KOPT-K1 (cell line): ENCODE measurements at regions not wholly inside any gene's neighbourhood (a gene's known extent, or its start where the extent isn't known, plus 50 kb on each side); places are given as distances from the start of the nearest gene placed in this dataset.

Experiments used
- H3K27ac ChIP-seq: fragments of 200-600 bp; sonication (generic); 2 replicates; pipeline ENCODE4 v1.5.1; 2016; ENCODE audit warnings: antibody characterized with exemption, mild to moderate bottlenecking, low read depth, low read length; ENCODE audit not compliant: poor library complexity, severe bottlenecking
- H3K36me3 ChIP-seq: fragments of 200-600 bp; sonication (generic); 2 replicates; pipeline ENCODE4 v1.5.1; 2017; ENCODE audit warnings: antibody characterized with exemption, mild to moderate bottlenecking, low read length, moderate library complexity; ENCODE audit not compliant: insufficient read depth
- H3K9me3 ChIP-seq: fragments of 200-600 bp; sonication (generic); 2 replicates; pipeline ENCODE4 v1.5.1; 2017; ENCODE audit warnings: antibody characterized with exemption, low read length, mild to moderate bottlenecking; ENCODE audit not compliant: insufficient read depth, poor library complexity, severe bottlenecking

DNA sequence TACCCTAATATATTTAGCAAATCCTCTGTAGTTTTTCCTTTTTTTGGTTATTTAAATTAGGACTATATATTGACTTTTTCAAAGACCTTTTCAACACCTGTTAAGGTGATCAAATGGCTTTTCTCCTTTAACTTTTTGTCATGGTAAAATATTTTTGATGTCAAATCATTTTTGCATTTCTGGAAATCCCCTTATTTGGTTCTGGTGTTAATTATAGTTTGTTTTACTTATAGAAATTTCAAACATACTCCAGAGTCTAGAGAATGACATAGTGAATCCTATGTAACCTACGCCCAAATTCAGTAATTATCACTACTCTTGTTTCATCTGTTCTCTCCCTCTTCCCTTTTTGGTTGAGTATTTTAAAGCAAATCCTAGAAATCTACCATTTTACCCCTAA is 121.3 kb upstream of the TBL1XR1 start:
- H3K36me3 ChIP-seq: no peaks in the 10 kb centered on the region
- no peak overlapping the region for H3K27ac ChIP-seq
- H3K9me3 ChIP-seq: peaks cover 4% of the 10 kb centered on the region

DNA sequence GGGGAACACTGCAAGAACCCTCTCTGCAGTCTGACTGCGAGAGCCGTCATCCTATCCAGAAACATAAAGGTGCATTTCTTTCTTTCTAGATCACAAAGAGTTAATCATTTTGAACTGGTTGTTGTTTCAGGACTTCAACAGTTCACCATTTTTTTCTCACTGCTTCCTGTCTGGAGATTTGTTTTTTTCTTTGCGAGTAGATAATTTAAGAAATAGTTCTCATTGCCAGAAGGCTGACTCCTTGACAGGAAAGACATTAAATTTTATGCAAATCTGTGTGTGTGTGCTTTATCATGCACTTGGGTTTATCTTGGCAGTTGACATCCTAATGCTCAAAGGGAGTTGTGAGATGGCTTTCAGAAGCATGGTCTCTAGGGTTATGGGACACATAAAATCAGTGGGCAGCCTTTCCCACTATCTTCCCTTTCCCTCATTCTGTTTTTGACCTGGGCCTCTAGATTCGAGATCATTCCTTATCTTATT is 123.5 kb upstream of the TBL1XR1 start:
- Histone ChIP-seq H3K9me3 (peaks cover 4% of the 10 kb centered on the region), H3K36me3 (no peaks in the 10 kb centered on the region), H3K27ac (peak overlapping the region; percentile 35)

DNA sequence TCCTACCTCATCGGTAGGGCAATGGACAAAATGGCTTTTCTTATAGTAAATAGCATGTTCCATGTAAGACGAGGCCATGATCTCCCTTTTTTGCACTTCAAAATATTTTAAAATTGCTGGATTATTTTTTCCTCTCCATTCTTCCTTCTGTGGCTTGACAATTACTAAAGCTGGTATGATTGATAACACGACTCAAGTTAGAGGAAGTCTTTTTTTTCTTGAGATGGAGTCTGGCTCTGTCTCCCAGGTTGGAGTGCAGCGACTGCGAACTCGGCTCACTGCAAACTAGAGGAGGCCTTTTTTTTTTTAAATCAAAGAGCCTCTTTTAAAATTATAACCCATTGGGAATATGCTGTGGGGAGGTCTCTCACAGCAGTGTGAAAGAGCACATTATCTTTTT is 124.5 kb upstream of the TBL1XR1 start:
- peaks cover 4% of the 10 kb centered on the region for H3K9me3 ChIP-seq
- H3K27ac ChIP-seq: no peak overlapping the region
- H3K36me3 ChIP-seq: no peaks in the 10 kb centered on the region

DNA sequence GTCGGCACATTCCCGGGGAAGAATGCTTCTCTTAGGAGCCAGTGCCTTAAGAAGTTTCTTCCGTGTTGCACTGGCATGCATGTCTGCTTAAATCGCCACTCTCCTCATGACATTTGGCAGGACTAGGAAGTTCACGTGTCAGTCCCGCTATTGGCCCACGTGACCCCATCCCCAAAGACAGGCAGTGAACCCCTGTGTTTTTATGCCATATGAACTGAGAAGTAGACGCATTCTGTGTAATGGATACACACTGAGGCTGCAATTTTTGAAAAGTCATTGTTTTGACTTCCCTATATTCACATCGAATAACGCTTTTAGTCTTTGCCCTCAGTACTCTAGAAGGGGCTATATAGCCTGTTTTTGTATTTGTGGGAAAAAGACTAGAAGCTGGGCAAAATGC is 125.6 kb upstream of the TBL1XR1 start:
- Histone ChIP-seq H3K27ac (no peak overlapping the region), H3K9me3 (no peaks in the 10 kb centered on the region), H3K36me3 (no peaks in the 10 kb centered on the region)

DNA sequence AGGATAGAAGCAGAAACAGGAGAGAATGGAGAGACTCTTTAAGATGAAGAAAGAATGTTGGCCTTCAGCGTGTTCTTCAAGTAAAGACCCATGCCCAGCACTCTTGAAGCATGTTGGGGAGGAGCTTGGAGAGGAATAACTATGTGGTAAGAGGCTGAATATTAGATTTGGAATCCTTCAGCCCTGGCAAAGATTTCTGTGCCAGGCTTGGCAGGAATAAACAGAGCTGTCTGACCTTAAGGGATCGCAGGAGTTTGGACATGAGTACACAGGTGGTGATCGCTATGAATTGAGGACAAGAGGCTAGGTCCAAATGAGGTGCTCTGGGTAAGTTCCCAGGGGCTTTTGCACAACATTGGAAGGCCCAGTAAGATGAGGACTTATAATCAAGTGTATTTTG is 132.6 kb upstream of the TBL1XR1 start:
- no peaks in the 10 kb centered on the region for H3K36me3 ChIP-seq
- H3K27ac ChIP-seq: no peak overlapping the region
- H3K9me3 ChIP-seq: no peaks in the 10 kb centered on the region

DNA sequence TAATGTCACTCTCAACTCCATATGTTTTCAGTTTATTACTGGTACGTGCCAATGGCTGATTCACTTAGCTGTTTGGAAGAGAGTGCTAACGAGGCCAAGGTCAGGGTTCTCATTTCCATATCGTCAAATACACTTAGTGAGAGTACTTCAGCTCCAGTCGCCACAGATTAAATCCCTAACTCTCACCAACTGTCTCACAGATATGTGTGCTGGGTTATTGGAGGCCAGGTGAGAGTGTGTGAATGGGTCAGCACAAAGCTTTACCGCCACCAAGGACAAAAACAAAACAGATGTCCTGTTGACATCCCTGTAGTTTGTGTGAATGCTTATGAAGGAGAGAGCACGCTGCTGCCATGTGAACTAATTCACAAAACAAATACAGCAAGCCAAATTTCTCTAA is 133.5 kb upstream of the TBL1XR1 start:
- Histone ChIP-seq H3K36me3 (no peaks in the 10 kb centered on the region), H3K27ac (no peak overlapping the region), H3K9me3 (no peaks in the 10 kb centered on the region)

DNA sequence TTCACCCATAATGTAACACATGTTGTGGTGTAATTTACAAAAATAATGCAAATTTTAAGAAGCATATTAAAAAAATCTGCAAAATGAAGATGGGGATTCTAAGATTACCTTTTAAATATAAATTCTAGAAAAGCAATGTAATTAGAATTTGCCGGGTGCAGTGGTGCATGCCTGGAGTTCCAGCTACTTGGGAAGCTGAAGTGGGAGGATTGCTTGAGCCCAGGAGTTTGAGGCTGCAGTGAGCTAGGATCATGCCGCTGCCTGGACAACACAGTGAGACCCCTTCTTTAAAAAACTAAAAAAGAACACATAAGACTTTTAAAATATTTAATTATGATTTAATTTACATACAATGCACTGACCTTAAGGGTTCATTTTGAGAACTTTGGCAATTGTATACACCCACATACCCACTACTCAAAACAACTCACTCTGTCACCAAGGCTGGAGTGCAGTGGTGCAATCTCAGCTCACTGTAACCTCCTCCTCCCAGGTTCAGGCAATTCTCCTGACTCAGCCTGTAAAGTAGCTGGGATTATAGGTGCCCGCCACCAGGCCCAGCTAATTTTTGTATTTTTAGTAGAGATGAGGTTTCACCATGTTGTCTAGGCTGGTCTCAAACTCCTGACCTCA is 134.0 kb upstream of the TBL1XR1 start:
- Histone ChIP-seq H3K27ac (no peak overlapping the region), H3K9me3 (no peaks in the 10 kb centered on the region), H3K36me3 (no peaks in the 10 kb centered on the region)

DNA sequence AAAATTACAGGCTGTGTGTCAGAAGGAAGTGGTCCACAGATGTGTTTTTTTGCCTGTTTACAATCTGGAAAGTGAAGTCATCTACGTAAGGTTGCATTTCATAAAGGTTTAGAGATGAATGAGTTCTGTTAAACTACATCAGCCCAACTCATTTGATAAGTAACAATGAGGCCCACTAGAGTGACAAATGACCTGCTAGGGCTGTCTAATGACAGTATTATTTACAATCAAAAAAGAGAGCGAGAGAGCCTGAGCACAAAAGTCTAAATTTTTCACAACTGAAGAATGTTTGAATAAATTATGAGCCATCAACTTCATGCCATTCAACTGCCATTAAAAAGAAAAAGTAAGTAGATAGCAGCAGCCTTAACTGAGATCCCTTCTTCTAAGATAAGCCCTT is 135.7 kb upstream of the TBL1XR1 start:
- Histone ChIP-seq H3K27ac (no peak overlapping the region), H3K36me3 (no peaks in the 10 kb centered on the region), H3K9me3 (no peaks in the 10 kb centered on the region)

DNA sequence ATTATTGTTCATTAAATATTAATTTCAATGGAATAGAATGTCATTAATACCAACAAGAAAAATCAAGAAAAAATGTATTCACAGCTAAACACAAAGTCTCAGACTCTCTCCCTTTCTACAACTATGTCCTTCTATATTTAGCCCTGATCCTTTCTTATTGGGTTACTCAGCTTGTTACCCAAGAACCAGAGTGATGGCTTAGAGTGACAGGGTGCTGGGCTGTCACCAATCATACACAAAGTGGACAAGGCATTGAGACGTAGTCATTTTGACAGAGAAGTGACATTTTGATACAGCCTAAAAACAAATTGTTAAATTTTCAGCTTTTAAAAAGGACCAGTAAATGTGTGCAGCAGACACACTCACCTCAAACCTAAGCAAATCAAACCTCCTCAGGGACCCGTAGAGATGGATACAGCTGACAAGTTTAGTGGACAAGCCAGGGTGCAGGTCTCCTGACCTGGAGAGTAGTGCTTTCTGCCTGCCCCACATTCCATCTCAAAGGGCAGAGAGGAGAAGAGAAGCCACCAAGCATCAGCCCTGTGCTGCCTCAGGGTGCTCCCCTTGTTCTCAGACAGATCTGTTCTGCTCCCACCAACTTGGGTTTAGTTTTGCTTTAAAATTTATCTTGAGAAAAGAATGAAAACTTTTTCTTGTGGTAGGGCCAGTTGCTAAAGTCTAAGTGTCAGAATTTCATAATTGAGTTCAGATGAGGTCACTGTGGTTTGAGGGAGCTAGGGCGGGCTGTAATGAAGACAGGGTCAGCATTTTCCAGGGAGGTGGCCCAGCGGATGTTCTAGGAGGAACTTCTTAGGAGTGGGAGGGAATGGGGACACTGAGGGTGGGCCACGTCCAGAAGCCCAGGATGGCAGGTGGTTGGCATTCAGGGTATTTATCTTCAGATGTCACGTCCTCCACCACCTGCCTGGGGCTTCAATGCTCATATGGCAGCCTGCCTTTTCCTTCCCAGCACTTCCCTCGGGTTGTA is 136.5 kb upstream of the TBL1XR1 start:
- no peak overlapping the region for H3K27ac ChIP-seq
- H3K36me3 ChIP-seq: no peaks in the 10 kb centered on the region
- H3K9me3 ChIP-seq: no peaks in the 10 kb centered on the region

DNA sequence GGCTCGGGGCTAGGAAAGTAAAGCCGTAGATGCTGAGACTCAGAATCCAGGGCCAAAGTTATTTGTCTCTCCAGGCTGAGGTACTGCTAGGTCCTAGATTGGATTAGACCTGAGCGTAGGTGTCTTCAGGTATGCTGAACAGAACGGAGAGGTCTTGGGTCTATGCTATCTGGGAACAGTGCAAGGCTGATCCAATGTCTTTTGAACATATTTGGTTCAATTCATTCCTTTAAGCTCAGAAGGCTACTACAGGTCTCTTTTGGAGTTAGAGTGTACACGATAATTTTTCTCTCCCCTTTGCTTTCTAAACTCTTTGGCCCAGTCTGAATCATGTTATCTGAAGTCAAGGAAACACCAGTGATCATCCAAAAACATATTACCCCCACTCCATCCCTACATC is 137.5 kb upstream of the TBL1XR1 start:
- Histone ChIP-seq H3K9me3 (no peaks in the 10 kb centered on the region), H3K36me3 (no peaks in the 10 kb centered on the region), H3K27ac (no peak overlapping the region)

DNA sequence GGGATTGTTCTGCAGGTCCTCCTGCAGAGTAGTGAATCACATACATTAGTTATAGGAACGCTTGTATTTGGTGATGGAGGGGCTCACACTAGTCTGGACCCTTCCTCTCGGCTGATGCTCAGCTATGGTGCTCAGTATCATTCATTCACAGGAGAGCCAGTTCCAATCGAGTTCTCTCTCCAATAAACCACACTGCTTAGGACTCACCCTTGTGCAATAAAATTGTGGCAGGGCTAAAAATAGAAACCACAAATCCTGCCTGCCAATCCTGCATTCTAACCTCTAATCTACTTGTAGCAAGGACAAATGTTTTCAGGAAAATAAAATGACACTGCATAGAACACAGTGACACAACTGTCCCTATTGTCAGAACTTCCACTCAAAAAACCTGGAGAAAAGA is 138.4 kb upstream of the TBL1XR1 start:
- Histone ChIP-seq H3K27ac (no peak overlapping the region), H3K9me3 (no peaks in the 10 kb centered on the region), H3K36me3 (no peaks in the 10 kb centered on the region)

DNA sequence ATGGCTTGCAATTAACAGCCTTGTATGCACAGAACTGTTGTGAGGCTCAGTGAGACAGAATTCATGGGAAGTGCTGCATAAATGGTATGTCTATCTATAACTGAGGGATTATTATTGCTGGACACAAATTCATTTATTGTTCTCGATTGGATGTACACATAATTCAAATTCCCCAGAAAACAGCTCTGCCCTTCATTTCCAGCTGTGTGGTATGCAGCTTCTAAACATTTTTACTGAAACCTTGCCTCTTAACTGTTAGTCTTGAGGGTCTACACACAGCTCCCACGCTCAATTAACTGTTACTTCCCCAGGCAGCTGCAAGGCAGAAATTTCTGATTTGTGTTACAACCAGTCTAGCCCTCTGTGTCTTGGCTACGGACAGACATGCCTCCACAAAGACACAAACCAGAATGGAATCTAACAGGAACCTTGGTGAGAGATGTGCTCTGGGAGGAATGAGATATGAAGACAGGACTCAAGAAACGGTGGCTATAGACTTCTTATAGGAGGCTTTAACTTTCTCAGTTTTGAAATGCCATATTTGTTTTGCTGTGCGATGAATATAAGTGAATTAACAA is 139.7 kb upstream of the TBL1XR1 start:
- H3K27ac ChIP-seq: no peak overlapping the region
- H3K9me3 ChIP-seq: no peaks in the 10 kb centered on the region
- H3K36me3 ChIP-seq: no peaks in the 10 kb centered on the region

DNA sequence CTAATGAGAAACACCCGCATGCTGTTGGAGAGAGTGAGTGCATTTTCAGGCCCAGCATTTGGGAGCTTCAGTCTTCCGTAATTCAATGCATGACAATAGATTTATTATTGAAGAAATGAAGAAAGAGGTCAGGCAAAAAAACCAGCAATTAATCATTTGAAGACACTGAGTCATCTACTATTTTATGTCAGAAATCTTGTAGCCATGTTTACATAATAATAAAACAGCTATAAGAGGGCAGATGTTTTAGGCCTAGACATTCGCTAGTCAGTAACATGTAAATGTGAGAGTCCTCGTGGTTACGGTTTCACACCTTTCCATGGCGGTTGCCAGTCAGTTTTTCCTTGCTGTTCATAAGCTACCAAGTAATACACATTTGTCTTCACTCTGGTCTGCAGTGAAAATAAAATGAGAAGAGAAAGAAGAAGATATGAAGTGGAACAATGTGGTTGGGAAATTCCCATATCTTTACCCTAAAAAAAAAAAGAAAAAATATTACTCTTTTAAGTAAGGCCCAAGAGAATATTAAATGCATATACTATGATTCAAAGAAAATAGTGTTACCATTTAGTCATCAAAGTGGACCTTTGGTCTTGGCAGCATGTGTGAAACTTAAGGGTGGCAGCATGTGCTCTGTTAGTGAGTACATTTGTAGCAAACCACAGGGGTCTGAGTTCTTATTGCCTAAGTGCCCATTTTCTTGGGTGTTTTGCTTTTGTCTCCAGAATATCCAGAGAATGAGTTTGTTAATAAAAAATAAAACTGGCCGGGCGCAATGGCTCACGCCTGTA is 140.5 kb upstream of the TBL1XR1 start:
- no peaks in the 10 kb centered on the region for H3K9me3 ChIP-seq
- H3K27ac ChIP-seq: no peak overlapping the region
- H3K36me3 ChIP-seq: no peaks in the 10 kb centered on the region

DNA sequence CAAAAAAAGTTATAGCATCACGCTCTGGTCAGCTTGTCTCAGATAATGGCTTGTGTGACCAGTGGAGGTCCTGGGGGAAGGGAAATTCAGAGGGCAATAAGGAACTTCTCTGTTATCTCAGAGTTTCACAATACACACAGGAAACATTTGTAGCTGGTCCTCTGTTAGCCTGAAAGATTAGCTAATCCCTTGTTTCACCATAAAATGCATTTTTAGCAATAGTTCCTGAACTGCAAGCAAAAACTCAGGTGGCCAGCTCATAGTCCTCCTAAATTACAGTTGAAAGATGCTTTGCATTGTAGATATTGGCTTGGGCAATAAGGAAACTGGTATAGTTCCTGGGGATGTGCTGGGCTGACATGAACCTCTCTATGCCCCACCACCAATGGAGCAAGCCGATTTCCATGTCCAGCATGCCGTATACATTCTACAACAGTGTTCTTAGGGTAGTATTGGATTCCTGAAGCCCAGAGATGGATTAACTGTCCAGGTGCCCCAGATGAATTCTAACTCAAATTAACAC is 141.5 kb upstream of the TBL1XR1 start:
- no peak overlapping the region for H3K27ac ChIP-seq
- no peaks in the 10 kb centered on the region for H3K36me3 ChIP-seq
- no peaks in the 10 kb centered on the region for H3K9me3 ChIP-seq
